ENCODE measurements at regions not wholly inside any gene's neighbourhood (a gene's known extent, or its start where the extent isn't known, plus 50 kb on each side); places are given as distances from the start of the nearest gene placed in this dataset.

DNA sequence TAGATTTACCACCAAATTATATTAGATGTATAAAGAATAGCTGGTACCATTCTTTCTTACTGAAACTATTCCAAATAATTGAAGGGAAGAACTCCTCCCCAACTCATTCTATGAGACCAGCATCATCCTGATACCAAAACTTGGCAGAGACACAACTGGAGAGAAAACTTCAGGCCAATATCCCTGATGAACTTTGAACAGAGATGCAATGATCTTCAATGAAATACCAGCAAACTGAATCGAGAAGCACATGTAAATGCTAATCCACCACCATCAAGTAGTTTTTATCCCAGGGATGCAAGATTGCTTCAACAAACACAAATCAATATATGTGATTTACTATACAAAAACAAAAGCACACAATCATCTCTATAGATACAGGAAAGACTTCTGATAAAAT is 329.8 kb downstream of the RDH14 start:
- TF ChIP-seq CTCF (IDR thresholded peaks at IDR 0.05): no peak
- no peak for TF ChIP-seq POLR2AphosphoS5 (IDR thresholded peaks at IDR 0.05)

Data from breast epithelium (tissue), 3 donors.